Esophagus muscularis mucosa (tissue), 4 donors: ENCODE measurements at regions not wholly inside any gene's neighbourhood (a gene's known extent, or its start where the extent isn't known, plus 50 kb on each side); places are given as distances from the start of the nearest gene placed in this dataset.

Experiments used
- DNase-seq: peaks from one replicate; pipeline ENCODE4 v3.0.0-alpha.2; 2017; ENCODE audit errors: extremely low spot score
- H3K27ac ChIP-seq, 4 donors: fragments of 200-600 bp; sonication (generic); replicated peaks in 1 of 4; 1 replicate in 3 of 4; 2 replicates in 1 of 4; pipeline ENCODE4 v1.5.1; 2016 to 2019; ENCODE audit warnings: mild to moderate bottlenecking in 1 of 4
- H3K27me3 ChIP-seq, 4 donors: fragments of 200-600 bp; sonication (generic); one replicate each; pipeline versions ENCODE4 v1.5.1 to v1.6.0; 2016 to 2019
- H3K36me3 ChIP-seq, 4 donors: fragments of 200-600 bp; sonication (generic); one replicate each; pipeline ENCODE4 v1.5.1; 2016 to 2019
- H3K4me1 ChIP-seq, 4 donors: fragments of 200-600 bp; sonication (generic); one replicate each; pipeline ENCODE4 v1.5.1; 2016 to 2019
- H3K4me3 ChIP-seq, 4 donors: fragments of 200-600 bp; sonication (generic); 1 replicate in 2 of 4; 2 replicates in 2 of 4; pipeline ENCODE4 v1.5.1; 2016 to 2019; ENCODE audit warnings: mild to moderate bottlenecking in 4 of 4, moderate library complexity in 1 of 4
- H3K9me3 ChIP-seq, 4 donors: fragments of 200-600 bp; sonication (generic); 1 replicate in 3 of 4; 2 replicates in 1 of 4; pipeline ENCODE4 v1.5.1; 2016 to 2019
- CTCF ChIP-seq, 3 experiments: fragments of 200-600 bp in 2 of 3; fragments of 450-650 bp in 1 of 3; sonication (generic) in 2 of 3; IDR thresholded peaks; one replicate each; pipeline ENCODE4 v1.5.1; 2017 to 2019; ENCODE audit warnings: antibody characterized with exemption in 3 of 3, mild to moderate bottlenecking in 2 of 3, moderate library complexity in 1 of 3
- EP300 ChIP-seq: sonication (generic); formaldehyde crosslinking; IDR thresholded peaks from one replicate; pipeline ENCODE4 v1.6.1; 2017; ENCODE audit warnings: antibody characterized with exemption
- POLR2A ChIP-seq: fragments of 450-650 bp; IDR thresholded peaks from one replicate; pipeline ENCODE4 v1.6.1; 2017; ENCODE audit warnings: antibody characterized with exemption, moderate library complexity, mild to moderate bottlenecking, low read depth
- POLR2AphosphoS5 ChIP-seq, 2 donors: sonication (generic); formaldehyde crosslinking; IDR thresholded peaks; one replicate each; pipeline ENCODE4 v1.6.1; 2017; ENCODE audit warnings: antibody characterized with exemption in 2 of 2
- WGBS: methylation state at CpG from one replicate; pipeline ENCODE4 v1.1.5; 2018; 5-methylcytosine and 5-hydroxymethylcytosine counted together
- intact Hi-C: fragments of 100-400 bp; cut with DNase I; formaldehyde crosslinking; loops from one replicate; pipeline ENCODE4 v1.15.1; 2023

GRCh38 chr4:163665521-163666331, 171.2 kb downstream of the TMA16 start:
- no peak overlapping the region for H3K4me3 ChIP-seq
- 76% methylated on average over 9 of the region's 9 CpGs for WGBS
- H3K9me3 ChIP-seq, result no peaks in the 10 kb centered on the region
- H3K4me1 ChIP-seq, result no peaks in the 10 kb centered on the region
- no peak for DNase-seq
- no peaks in the 10 kb centered on the region for H3K36me3 ChIP-seq
- intact Hi-C loops, result no loop called here
- no peak for TF ChIP-seq POLR2AphosphoS5 (IDR thresholded peaks at IDR 0.05)
- TF ChIP-seq POLR2A, result no peak
- no peak for TF ChIP-seq CTCF (IDR thresholded peaks at IDR 0.05)
- TF ChIP-seq EP300, result no peak
- no peaks in the 10 kb centered on the region for H3K27me3 ChIP-seq
- peak overlapping the region in 1 of 4 donors; percentile 1 for H3K27ac ChIP-seq

DNA sequence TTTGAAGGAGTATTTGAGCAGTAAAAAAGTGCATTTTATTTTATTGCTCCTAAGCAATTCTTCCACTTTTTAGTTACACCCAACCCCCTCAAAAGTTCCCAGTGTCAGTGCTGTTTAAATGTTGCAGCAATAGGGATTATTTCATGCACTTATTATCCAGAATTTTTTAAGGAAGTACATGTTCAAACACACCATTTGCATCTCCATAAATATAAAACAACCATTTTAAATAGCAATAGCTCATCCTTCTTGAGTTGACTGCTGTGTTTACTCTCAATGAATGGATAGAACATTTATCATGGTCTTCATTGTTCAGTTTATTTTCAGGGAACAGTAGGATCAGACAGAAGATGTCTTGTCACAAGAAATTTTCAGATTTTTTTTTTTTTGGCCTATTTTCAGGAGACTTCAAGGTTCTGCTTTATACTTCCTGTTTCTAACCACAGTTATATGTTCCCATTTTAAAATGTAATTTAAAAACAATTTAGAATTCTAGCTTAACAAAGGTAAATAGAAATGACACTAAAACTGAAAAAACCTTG, 171.9 kb downstream of the TMA16 start:
- H3K27me3 ChIP-seq, result no peaks in the 10 kb centered on the region
- intact Hi-C loops, result no loop called here
- H3K36me3 ChIP-seq, result no peaks in the 10 kb centered on the region
- H3K9me3 ChIP-seq, result no peaks in the 10 kb centered on the region
- DNase-seq, result no peak
- no peak overlapping the region for H3K4me3 ChIP-seq
- peak overlapping the region in 1 of 4 donors; percentile 1 for H3K27ac ChIP-seq
- H3K4me1 ChIP-seq, result no peaks in the 10 kb centered on the region
- TF ChIP-seq POLR2A, result no peak
- no peak for TF ChIP-seq EP300
- no peak for TF ChIP-seq CTCF (IDR thresholded peaks at IDR 0.05)
- no peak for TF ChIP-seq POLR2AphosphoS5 (IDR thresholded peaks at IDR 0.05)

DNA sequence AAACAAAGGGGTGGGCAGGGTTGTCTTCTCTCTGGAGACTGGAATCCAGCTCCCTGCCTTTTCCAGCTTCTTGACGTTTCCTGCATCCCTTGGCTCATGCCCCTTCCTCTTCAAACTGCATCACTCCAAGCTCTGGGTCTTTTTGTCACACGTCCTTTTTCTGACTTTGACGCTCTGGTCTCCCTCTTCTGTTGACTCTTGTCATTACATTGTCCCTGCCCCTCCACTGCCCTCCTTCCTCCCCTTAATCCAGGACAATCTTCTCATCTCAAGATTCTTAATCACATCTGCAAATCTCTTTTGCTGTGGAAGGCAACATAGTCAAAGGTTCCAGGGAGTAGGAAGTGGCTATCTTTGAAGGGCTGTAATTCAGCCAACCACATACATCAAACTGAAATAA, 178.3 kb downstream of the TMA16 start:
- TF ChIP-seq POLR2AphosphoS5 (IDR thresholded peaks at IDR 0.05), result no peak
- TF ChIP-seq EP300, result no peak
- no peak for TF ChIP-seq POLR2A
- no peak for TF ChIP-seq CTCF (IDR thresholded peaks at IDR 0.05)
- Histone ChIP-seq H3K27me3 (no peaks in the 10 kb centered on the region), H3K4me3 (no peak overlapping the region), H3K27ac (no peak overlapping the region), H3K4me1 (no peaks in the 10 kb centered on the region), H3K36me3 (no peaks in the 10 kb centered on the region), H3K9me3 (no peaks in the 10 kb centered on the region)
- DNase-seq, result no peak
- intact Hi-C loops, result no loop called here
- WGBS, result 78% methylated on average over 3 of the region's 3 CpGs

DNA sequence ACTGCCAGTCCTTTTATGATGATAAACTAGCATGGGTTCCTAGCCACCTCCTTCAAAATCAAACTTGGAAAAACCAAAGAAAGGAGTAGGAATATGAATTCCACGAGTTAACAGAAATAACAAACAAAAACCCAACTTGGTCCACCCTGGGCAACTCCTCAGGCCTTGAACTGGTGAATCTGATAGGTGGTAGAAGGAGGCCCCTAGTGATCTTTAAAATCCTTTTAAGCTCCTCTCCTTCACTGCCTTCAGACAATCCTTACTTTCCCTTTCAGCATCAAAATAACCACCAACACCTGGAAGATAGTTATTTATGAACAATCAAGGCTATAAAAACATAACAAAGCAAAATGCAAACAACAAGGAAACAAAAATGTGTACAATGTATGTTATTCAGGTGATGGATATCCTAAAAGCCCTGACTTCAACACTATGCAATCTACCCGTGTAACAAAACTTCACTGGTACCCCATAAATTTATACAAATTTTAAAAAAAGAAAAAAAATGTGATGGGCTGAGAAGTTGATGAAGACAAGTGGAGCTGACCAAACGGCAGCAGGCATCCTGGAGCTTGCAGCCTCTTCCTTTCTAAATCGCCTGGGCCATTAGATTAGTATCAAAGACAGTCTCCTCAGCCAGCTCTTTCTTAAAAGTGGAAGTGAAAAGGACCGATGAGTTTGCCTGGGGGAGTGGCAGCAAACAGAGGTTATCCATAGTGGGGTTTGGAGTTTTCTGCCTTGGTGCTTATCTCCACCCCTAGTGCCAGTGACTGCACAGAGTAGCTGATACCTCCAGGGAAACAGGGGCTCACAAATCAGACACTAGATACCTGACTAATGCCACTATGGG, 179.6 kb downstream of the TMA16 start:
- TF ChIP-seq CTCF (IDR thresholded peaks at IDR 0.05) (no peak), POLR2A (no peak), POLR2AphosphoS5 (IDR thresholded peaks at IDR 0.05) (no peak), EP300 (no peak)
- intact Hi-C loops, result no loop called here
- Histone ChIP-seq H3K4me3 (no peak overlapping the region), H3K9me3 (no peaks in the 10 kb centered on the region), H3K4me1 (no peaks in the 10 kb centered on the region), H3K36me3 (no peaks in the 10 kb centered on the region), H3K27me3 (no peaks in the 10 kb centered on the region), H3K27ac (no peak overlapping the region)
- WGBS, result 46% methylated on average over 5 of the region's 5 CpGs
- DNase-seq, result no peak
